GM10248 (cell line): ENCODE measurements at regions not wholly inside any gene's neighbourhood (a gene's known extent, or its start where the extent isn't known, plus 50 kb on each side); places are given as distances from the start of the nearest gene placed in this dataset.

Experiments used
- CTCF ChIA-PET: fragments of 300-600 bp; sonication (Branson Sonifier 250); formaldehyde crosslinking; extraction: SDS; loops from one replicate; lab custom pipeline; 2021; ENCODE audit warnings: antibody characterized with exemption; lab: Yijun Ruan, JAX
- POLR2A ChIA-PET: fragments of 350-650 bp; sonication (Branson Sonifier 250); formaldehyde crosslinking; extraction: SDS; loops from one replicate; lab custom pipeline; 2020; ENCODE audit warnings: antibody characterized with exemption; lab: Yijun Ruan, JAX
- DNase-seq: peaks from one replicate; pipeline ENCODE4 v3.0.0; 2012; ENCODE audit errors: extremely low spot score
- CTCF ChIP-seq: IDR thresholded peaks from 2 replicates; pipeline ENCODE4 v1.5.1; 2012; ENCODE audit warnings: mild to moderate bottlenecking, low read depth; ENCODE audit errors: extremely low read depth, missing control alignments, control extremely low read depth

GRCh38 chr7:86956567-86956966, 102.9 kb downstream of the ELAPOR2 start:
- no peak for DNase-seq
- ChIA-PET CTCF (interaction anchor here (1.0 to 1.8 kb wide), 6 partner anchors 14 to 191 kb away, joined by 3 to 5 read pairs (median 3); no protein-coding TSS in a partner anchor), POLR2A (no interaction called here)
- TF ChIP-seq CTCF = no peak

GRCh38 chr7:86955895-86956503, 103.5 kb downstream of the ELAPOR2 start:
- CTCF ChIA-PET = interaction anchor here (1.0 to 1.8 kb wide), 6 partner anchors 15 to 192 kb away, joined by 3 to 5 read pairs (median 3); no protein-coding TSS in a partner anchor
- TF ChIP-seq CTCF = no peak
- POLR2A ChIA-PET = no interaction called here
- DNase-seq = no peak

GRCh38 chr7:86954971-86955370, 104.5 kb downstream of the ELAPOR2 start:
- no peak for DNase-seq
- POLR2A ChIA-PET = no interaction called here
- CTCF ChIA-PET = interaction anchor here (1.5 kb wide), 1 partner anchor 9 kb away, joined by 4 read pairs; no protein-coding TSS in a partner anchor
- no peak for TF ChIP-seq CTCF

GRCh38 chr7:86953653-86954336, 105.7 kb downstream of the ELAPOR2 start:
- POLR2A ChIA-PET = no interaction called here
- CTCF ChIA-PET = interaction anchor here (1.1 to 1.5 kb wide), 3 partner anchors 10 to 195 kb away, joined by 3 to 4 read pairs (median 4); no protein-coding TSS in a partner anchor
- TF ChIP-seq CTCF = no peak
- DNase-seq = no peak

GRCh38 chr7:86953219-86953618, 106.2 kb downstream of the ELAPOR2 start:
- DNase-seq = no peak
- ChIA-PET CTCF (interaction anchor here (1.1 to 4.2 kb wide), 4 partner anchors 11 to 195 kb away, joined by 3 to 15 read pairs (median 4); no protein-coding TSS in a partner anchor), POLR2A (no interaction called here)
- no peak for TF ChIP-seq CTCF

GRCh38 chr7:86951895-86952294, 107.6 kb downstream of the ELAPOR2 start:
- no peak for DNase-seq
- ChIA-PET CTCF (interaction anchor here (4.2 kb wide), 1 partner anchor 10 kb away, joined by 15 read pairs; no protein-coding TSS in a partner anchor), POLR2A (no interaction called here)
- no peak for TF ChIP-seq CTCF
